Mesendoderm (in vitro differentiated cells): ENCODE measurements at regions not wholly inside any gene's neighbourhood (a gene's known extent, or its start where the extent isn't known, plus 50 kb on each side); places are given as distances from the start of the nearest gene placed in this dataset.
"Not testable (repeated sequence)": the region's sequence is repeated elsewhere in the genome, so short reads cannot be mapped to it uniquely, and the experiment has no call there.

ENCODE experiments used
- DNase-seq: peaks from one replicate; pipeline ENCODE4 v3.0.0; 2013
- H2AK5ac ChIP-seq: 2 replicates; pipeline ENCODE4 v1.6.1; 2013; ENCODE audit warnings: low read length, inconsistent platforms
- H2BK120ac ChIP-seq: 2 replicates; pipeline ENCODE4 v1.6.1; 2013; ENCODE audit warnings: low read depth, mild to moderate bottlenecking, low read length, moderate library complexity, mixed read lengths
- H2BK15ac ChIP-seq: replicated peaks from 2 replicates; pipeline ENCODE4 v1.6.1; 2013; ENCODE audit warnings: low read depth, mild to moderate bottlenecking, moderate library complexity
- H2BK5ac ChIP-seq: 2 replicates; pipeline ENCODE4 v1.6.1; 2013; ENCODE audit warnings: low read length, inconsistent platforms
- H3K18ac ChIP-seq: 2 replicates; pipeline ENCODE4 v1.6.1; 2013; ENCODE audit warnings: mild to moderate bottlenecking, low read length, mixed read lengths
- H3K23ac ChIP-seq: one replicate; pipeline ENCODE4 v1.6.1; 2013; ENCODE audit warnings: low read length
- H3K27ac ChIP-seq: 2 replicates; pipeline ENCODE4 v1.5.1; 2013; ENCODE audit warnings: low read depth, mild to moderate bottlenecking, inconsistent platforms, low read length, moderate library complexity
- H3K27me3 ChIP-seq: 2 replicates; pipeline ENCODE4 v1.6.1; 2013; ENCODE audit warnings: low read length, control low read depth, mild to moderate bottlenecking, inconsistent platforms; ENCODE audit not compliant: insufficient read depth, poor library complexity
- H3K36me3 ChIP-seq: 2 replicates; pipeline ENCODE4 v1.6.1; 2013; ENCODE audit warnings: low read length, inconsistent platforms; ENCODE audit not compliant: control insufficient read depth, insufficient read depth
- H3K4ac ChIP-seq: one replicate; pipeline ENCODE4 v1.6.1; 2013; ENCODE audit warnings: low read depth, mild to moderate bottlenecking, low read length, moderate library complexity
- H3K4me1 ChIP-seq: 2 replicates; pipeline ENCODE4 v1.6.1; 2013; ENCODE audit warnings: low read depth, low read length, inconsistent platforms; ENCODE audit not compliant: control insufficient read depth
- H3K4me2 ChIP-seq: 2 replicates; pipeline ENCODE4 v1.6.1; 2013; ENCODE audit warnings: low read length
- H3K4me3 ChIP-seq: 2 replicates; pipeline ENCODE4 v1.5.1; 2013; ENCODE audit warnings: mild to moderate bottlenecking, low read length
- H3K56ac ChIP-seq: one replicate; pipeline ENCODE4 v1.6.1; 2013; ENCODE audit warnings: low read length
- H3K79me1 ChIP-seq: 2 replicates; pipeline ENCODE4 v1.6.1; 2013; ENCODE audit warnings: low read length, inconsistent platforms
- H3K79me2 ChIP-seq: 2 replicates; pipeline ENCODE4 v1.6.1; 2013; ENCODE audit warnings: mild to moderate bottlenecking, low read length; ENCODE audit not compliant: control insufficient read depth, insufficient read depth
- H3K9ac ChIP-seq: 2 replicates; pipeline ENCODE4 v1.6.1; 2013; ENCODE audit warnings: low read length, inconsistent platforms
- H4K5ac ChIP-seq: one replicate; pipeline ENCODE4 v1.6.1; 2013; ENCODE audit warnings: low read length
- H4K8ac ChIP-seq: one replicate; pipeline ENCODE4 v1.6.1; 2013; ENCODE audit warnings: low read depth, mild to moderate bottlenecking, control low read depth, low read length, moderate library complexity
- WGBS: extraction: QIAGEN DNeasy Blood & Tissue Kit; methylation state at CpG from one replicate; pipeline ENCODE4 v1.1.7; 2013; ENCODE audit warnings: low lambda C conversion rate, missing lambda C conversion rate; ENCODE audit not compliant: insufficient coverage; ENCODE audit errors: extremely low coverage; 5-methylcytosine and 5-hydroxymethylcytosine counted together

- H3K4me2 ChIP-seq, H2BK15ac ChIP-seq, H3K4me1 ChIP-seq, H2AK5ac ChIP-seq, H3K56ac ChIP-seq, H3K27ac ChIP-seq, H2BK120ac ChIP-seq, H3K4ac ChIP-seq, H3K36me3 ChIP-seq, H3K79me1 ChIP-seq, H3K23ac ChIP-seq, H4K8ac ChIP-seq, H3K27me3 ChIP-seq, H3K79me2 ChIP-seq, H2BK5ac ChIP-seq, DNase-seq, H4K5ac ChIP-seq, H3K9ac ChIP-seq, H3K18ac ChIP-seq, H3K4me3 ChIP-seq: not testable (repeated sequence)
- no CpG with 5 or more reads among the region's 11 CpGs for WGBS
Observed at GRCh38 chr3:144023543-144023942, 51.9 kb downstream of the DIPK2A start.

- H3K27me3 ChIP-seq, result no peaks in the 10 kb centered on the region
- no peak overlapping the region for H4K8ac ChIP-seq
- no peak overlapping the region for H3K4ac ChIP-seq
- no peaks in the 10 kb centered on the region for H3K36me3 ChIP-seq
- no peak overlapping the region for H2BK120ac ChIP-seq
- WGBS, result no CpG with 5 or more reads among the region's 4 CpGs
- no peak overlapping the region for H3K27ac ChIP-seq
- no peak overlapping the region for H3K4me3 ChIP-seq
- no peak overlapping the region for H3K4me2 ChIP-seq
- no peaks in the 10 kb centered on the region for H3K79me2 ChIP-seq
- no peak for DNase-seq
- no peak overlapping the region for H3K9ac ChIP-seq
- H3K79me1 ChIP-seq, result no peaks in the 10 kb centered on the region
- no peak overlapping the region for H3K56ac ChIP-seq
- H3K23ac ChIP-seq, result no peak overlapping the region
- H2AK5ac ChIP-seq, result no peak overlapping the region
- H2BK15ac ChIP-seq, result no peak overlapping the region
- no peak overlapping the region for H4K5ac ChIP-seq
- H2BK5ac ChIP-seq, result no peak overlapping the region
- no peak overlapping the region for H3K18ac ChIP-seq
- H3K4me1 ChIP-seq, result no peaks in the 10 kb centered on the region
Observed at GRCh38 chr3:144028798-144029411, 57.3 kb downstream of the DIPK2A start.

DNA sequence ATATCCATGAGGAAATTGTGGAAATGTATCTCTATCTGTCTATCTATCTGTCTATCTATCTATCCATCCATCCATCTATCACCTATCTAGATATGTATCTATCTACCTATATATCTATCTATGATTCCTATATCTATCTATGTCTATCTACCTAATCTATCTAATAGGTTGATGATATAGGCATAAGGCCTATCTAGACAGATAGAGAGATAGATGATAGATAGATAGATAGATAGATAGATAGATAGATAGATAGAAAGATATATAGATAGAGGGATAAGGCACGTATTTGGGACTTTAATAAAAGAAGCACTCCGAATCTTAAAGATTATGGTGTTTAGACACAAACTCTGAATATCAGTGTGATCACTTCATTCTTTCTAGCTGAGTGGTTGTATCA, 58.1 kb downstream of the DIPK2A start:
- Histone ChIP-seq H4K5ac (no peak overlapping the region), H2BK120ac (no peak overlapping the region), H3K4me3 (no peak overlapping the region), H4K8ac (no peak overlapping the region), H2BK15ac (no peak overlapping the region), H3K56ac (no peak overlapping the region), H3K9ac (no peak overlapping the region), H3K23ac (no peak overlapping the region), H3K79me1 (no peaks in the 10 kb centered on the region), H3K79me2 (no peaks in the 10 kb centered on the region), H3K18ac (no peak overlapping the region), H3K27ac (no peak overlapping the region), H3K4me2 (no peak overlapping the region), H3K4ac (no peak overlapping the region), H3K36me3 (no peaks in the 10 kb centered on the region), H3K27me3 (no peaks in the 10 kb centered on the region), H3K4me1 (no peaks in the 10 kb centered on the region), H2AK5ac (no peak overlapping the region), H2BK5ac (no peak overlapping the region)
- DNase-seq, result no peak
- WGBS, result no CpG with 5 or more reads among the region's 2 CpGs

DNA sequence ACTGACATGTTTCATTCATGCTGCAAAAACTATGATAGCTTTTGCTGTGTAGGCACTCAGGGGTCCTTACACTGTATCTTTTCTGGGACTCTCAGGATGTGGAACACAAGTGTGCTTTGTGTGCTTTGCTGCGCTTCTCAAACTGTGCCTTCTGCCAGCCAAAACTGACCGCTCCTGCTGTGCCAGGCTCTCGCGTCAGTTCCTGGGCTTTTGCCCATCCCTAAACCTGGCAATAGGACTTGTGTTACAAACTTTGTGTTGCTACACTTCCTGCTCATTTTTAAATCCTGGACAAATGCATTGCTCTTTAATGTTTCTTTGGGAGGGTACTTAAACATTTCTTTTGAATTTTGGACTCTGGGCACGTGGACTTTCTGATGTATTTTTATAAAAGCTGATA, 60.3 kb downstream of the DIPK2A start:
- Histone ChIP-seq H3K23ac (no peak overlapping the region), H3K4me1 (no peaks in the 10 kb centered on the region), H3K79me1 (no peaks in the 10 kb centered on the region), H3K56ac (no peak overlapping the region), H3K79me2 (no peaks in the 10 kb centered on the region), H2BK120ac (no peak overlapping the region), H3K27ac (no peak overlapping the region), H3K4me2 (no peak overlapping the region), H3K36me3 (no peaks in the 10 kb centered on the region), H3K27me3 (no peaks in the 10 kb centered on the region), H3K18ac (no peak overlapping the region), H3K4me3 (no peak overlapping the region), H4K5ac (no peak overlapping the region), H2BK15ac (no peak overlapping the region), H2AK5ac (no peak overlapping the region), H3K4ac (no peak overlapping the region), H3K9ac (no peak overlapping the region), H4K8ac (no peak overlapping the region), H2BK5ac (no peak overlapping the region)
- no CpG with 5 or more reads among the region's 5 CpGs for WGBS
- no peak for DNase-seq

GRCh38 chr3:144032531-144033239, 61.1 kb downstream of the DIPK2A start:
- H3K4ac ChIP-seq, result no peak overlapping the region
- H3K27me3 ChIP-seq, result no peaks in the 10 kb centered on the region
- no peak overlapping the region for H2BK120ac ChIP-seq
- no peaks in the 10 kb centered on the region for H3K79me2 ChIP-seq
- H3K23ac ChIP-seq, result no peak overlapping the region
- no peak overlapping the region for H3K27ac ChIP-seq
- H3K79me1 ChIP-seq, result no peaks in the 10 kb centered on the region
- no peak overlapping the region for H3K4me3 ChIP-seq
- no peak overlapping the region for H2AK5ac ChIP-seq
- H2BK15ac ChIP-seq, result no peak overlapping the region
- DNase-seq, result no peak
- H2BK5ac ChIP-seq, result no peak overlapping the region
- no peak overlapping the region for H4K5ac ChIP-seq
- no peaks in the 10 kb centered on the region for H3K4me1 ChIP-seq
- no peaks in the 10 kb centered on the region for H3K36me3 ChIP-seq
- H4K8ac ChIP-seq, result no peak overlapping the region
- H3K18ac ChIP-seq, result no peak overlapping the region
- no peak overlapping the region for H3K4me2 ChIP-seq
- no peak overlapping the region for H3K56ac ChIP-seq
- no peak overlapping the region for H3K9ac ChIP-seq
- WGBS, result 100% methylated on average over 1 of the region's 5 CpGs

GRCh38 chr3:144033240-144033589, 61.6 kb downstream of the DIPK2A start:
- H3K56ac ChIP-seq, result no peak overlapping the region
- no peak overlapping the region for H4K8ac ChIP-seq
- no peaks in the 10 kb centered on the region for H3K36me3 ChIP-seq
- H3K9ac ChIP-seq, result no peak overlapping the region
- no peak overlapping the region for H3K27ac ChIP-seq
- DNase-seq, result no peak
- no peak overlapping the region for H3K4ac ChIP-seq
- H3K27me3 ChIP-seq, result no peaks in the 10 kb centered on the region
- H3K4me3 ChIP-seq, result no peak overlapping the region
- no peaks in the 10 kb centered on the region for H3K79me2 ChIP-seq
- no peak overlapping the region for H4K5ac ChIP-seq
- H3K4me1 ChIP-seq, result no peaks in the 10 kb centered on the region
- H3K18ac ChIP-seq, result no peak overlapping the region
- no peaks in the 10 kb centered on the region for H3K79me1 ChIP-seq
- no CpG with 5 or more reads among the region's 1 CpG for WGBS
- no peak overlapping the region for H2AK5ac ChIP-seq
- H3K23ac ChIP-seq, result no peak overlapping the region
- H3K4me2 ChIP-seq, result no peak overlapping the region
- H2BK5ac ChIP-seq, result no peak overlapping the region
- H2BK120ac ChIP-seq, result no peak overlapping the region
- H2BK15ac ChIP-seq, result no peak overlapping the region
